ENCODE measurements at regions not wholly inside any gene's neighbourhood (a gene's known extent, or its start where the extent isn't known, plus 50 kb on each side); places are given as distances from the start of the nearest gene placed in this dataset.
"Not testable (repeated sequence)": the region's sequence is repeated elsewhere in the genome, so short reads cannot be mapped to it uniquely, and the experiment has no call there.

DNA sequence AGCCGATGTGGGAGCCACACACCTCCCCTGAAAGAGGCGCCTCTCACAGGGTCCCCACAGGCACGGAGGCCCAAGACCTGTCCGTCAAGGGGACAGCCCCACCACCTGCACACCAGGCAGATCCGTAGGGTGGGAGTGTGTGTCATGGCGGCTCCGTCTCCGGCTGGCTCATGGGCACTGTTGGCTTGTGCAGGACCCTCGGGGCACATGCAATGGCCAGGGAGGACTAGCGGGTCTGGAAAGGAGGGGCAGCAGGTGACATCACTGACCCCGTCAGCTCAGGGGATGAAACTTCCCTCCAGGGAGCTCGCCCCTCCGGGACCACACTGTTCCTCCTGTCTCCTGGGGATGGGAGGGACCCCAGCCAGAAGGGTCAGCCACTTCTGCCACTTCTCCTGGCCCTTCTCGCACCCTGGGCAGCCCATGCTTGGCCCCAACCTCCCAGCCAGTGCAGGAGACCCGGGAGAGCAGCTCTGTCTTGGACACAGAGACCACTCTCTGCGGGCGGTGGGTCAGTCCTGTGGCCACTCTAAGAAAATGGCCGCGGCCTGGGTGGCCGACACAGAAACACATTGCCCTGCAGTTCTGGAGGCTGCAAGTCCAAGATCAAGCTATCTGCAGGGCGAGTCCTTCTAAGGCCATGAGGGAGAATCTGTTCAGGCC, 75.1 kb upstream of the TWIST2 start:
- H3K4me3 ChIP-seq (replicated peaks; ENCODE audit: low read depth, low read length): no peak overlapping the region
- no peak for DNase-seq (ENCODE audit: low read depth)
- TF ChIP-seq, protein P1, sequence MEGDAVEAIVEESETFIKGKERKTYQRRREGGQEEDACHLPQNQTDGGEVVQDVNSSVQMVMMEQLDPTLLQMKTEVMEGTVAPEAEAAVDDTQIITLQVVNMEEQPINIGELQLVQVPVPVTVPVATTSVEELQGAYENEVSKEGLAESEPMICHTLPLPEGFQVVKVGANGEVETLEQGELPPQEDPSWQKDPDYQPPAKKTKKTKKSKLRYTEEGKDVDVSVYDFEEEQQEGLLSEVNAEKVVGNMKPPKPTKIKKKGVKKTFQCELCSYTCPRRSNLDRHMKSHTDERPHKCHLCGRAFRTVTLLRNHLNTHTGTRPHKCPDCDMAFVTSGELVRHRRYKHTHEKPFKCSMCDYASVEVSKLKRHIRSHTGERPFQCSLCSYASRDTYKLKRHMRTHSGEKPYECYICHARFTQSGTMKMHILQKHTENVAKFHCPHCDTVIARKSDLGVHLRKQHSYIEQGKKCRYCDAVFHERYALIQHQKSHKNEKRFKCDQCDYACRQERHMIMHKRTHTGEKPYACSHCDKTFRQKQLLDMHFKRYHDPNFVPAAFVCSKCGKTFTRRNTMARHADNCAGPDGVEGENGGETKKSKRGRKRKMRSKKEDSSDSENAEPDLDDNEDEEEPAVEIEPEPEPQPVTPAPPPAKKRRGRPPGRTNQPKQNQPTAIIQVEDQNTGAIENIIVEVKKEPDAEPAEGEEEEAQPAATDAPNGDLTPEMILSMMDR (IDR thresholded peaks at IDR 0.05; ENCODE audit: low read length, missing control alignments): no peak

DNA sequence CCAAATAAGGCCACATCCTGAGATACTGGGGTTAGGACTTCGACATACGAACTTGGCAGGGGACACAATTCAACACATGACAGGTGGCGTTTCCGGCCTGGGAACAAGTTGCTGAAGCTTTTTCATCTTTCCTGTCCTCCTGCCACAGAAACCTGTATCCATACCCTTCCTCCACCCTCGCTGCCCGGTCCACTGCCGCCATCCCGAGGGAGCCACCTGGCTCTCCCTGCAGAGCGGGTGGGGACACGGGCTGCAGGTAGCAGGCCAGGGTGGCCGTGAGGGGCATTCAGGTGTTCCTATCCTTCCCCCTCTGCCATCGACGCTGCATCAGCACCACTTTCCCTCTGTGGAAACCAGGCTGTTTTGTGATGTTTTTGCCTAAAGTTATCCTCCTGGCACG, 74.4 kb upstream of the TWIST2 start:
- TF ChIP-seq, protein P1 (IDR thresholded peaks at IDR 0.05; ENCODE audit: low read length, missing control alignments): no peak
- DNase-seq (ENCODE audit: low read depth): no peak
- no peak overlapping the region for H3K4me3 ChIP-seq (replicated peaks; ENCODE audit: low read depth, low read length)

DNA sequence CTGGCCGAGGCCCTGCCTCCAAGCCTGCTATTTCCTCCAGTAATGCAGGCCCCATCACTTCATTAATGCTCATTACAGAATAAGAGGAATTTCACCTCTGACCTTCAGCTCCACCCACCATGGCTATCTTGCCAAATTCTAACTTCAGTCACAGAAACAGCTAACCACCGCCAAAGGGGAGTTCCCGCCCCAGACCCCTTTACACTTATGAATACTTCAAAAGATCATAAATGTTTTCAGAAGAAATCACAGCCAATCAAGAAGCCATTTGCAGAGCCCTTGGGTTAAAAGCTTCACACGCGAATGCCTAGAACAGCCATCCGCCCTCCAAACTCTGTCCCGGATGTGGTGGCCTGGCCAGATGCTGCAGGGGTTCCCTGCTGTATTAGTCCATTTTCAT, 73.8 kb upstream of the TWIST2 start:
- H3K4me3 ChIP-seq (replicated peaks; ENCODE audit: low read depth, low read length): no peak overlapping the region
- TF ChIP-seq, protein P1 (IDR thresholded peaks at IDR 0.05; ENCODE audit: low read length, missing control alignments): no peak
- no peak for DNase-seq (ENCODE audit: low read depth)

DNA sequence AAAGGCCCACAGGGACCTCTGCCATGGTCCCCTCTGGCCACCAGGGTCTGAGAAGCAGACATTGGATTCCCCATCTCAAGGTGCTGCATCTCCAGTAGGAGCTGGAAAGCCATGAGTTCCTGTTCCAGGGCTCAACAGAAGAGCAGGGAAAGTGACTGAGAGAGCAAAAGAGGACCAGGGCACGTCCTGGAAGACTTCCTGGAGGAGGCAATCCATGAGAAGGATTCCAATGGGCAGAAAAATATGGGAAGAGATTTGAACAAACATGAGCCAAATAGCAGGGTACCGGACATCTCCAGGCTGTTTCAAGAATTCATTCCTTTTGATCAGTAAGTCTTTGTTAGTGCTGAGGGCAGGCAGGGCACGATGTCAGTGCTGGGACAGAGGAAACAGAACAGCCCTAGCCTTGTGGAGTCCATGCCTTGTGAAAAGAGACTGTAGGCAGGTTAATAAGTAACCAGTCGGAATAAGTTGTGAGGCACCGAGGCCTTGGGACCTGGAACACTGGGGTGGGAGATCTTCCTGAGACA, 72.8 kb upstream of the TWIST2 start:
- no peak overlapping the region for H3K4me3 ChIP-seq (replicated peaks; ENCODE audit: low read depth, low read length)
- DNase-seq (ENCODE audit: low read depth): no peak
- TF ChIP-seq, protein P1 (IDR thresholded peaks at IDR 0.05; ENCODE audit: low read length, missing control alignments): no peak

DNA sequence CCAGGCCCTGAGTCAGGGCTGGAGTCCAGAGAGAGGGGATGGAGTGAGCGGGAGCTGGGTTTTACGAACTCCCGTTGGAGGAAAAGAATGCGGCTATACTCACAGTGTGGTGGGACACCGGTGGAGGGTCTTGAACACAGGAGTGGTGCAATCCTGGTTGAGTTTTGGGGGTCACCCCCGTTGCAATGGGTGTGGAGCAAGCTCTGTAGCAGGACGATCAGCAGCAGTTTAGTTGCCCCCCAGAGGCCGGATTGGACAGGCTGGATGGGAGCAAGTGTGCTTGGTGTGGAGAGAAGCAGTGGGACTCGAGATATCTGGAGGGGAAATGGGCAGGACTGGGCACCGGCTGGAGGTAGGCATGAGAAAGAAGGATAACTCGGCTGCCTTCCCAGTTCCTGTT, 72.3 kb upstream of the TWIST2 start:
- TF ChIP-seq, protein P1 (IDR thresholded peaks at IDR 0.05; ENCODE audit: low read length, missing control alignments): no peak
- H3K4me3 ChIP-seq (replicated peaks; ENCODE audit: low read depth, low read length): no peak overlapping the region
- DNase-seq (ENCODE audit: low read depth): no peak

DNA sequence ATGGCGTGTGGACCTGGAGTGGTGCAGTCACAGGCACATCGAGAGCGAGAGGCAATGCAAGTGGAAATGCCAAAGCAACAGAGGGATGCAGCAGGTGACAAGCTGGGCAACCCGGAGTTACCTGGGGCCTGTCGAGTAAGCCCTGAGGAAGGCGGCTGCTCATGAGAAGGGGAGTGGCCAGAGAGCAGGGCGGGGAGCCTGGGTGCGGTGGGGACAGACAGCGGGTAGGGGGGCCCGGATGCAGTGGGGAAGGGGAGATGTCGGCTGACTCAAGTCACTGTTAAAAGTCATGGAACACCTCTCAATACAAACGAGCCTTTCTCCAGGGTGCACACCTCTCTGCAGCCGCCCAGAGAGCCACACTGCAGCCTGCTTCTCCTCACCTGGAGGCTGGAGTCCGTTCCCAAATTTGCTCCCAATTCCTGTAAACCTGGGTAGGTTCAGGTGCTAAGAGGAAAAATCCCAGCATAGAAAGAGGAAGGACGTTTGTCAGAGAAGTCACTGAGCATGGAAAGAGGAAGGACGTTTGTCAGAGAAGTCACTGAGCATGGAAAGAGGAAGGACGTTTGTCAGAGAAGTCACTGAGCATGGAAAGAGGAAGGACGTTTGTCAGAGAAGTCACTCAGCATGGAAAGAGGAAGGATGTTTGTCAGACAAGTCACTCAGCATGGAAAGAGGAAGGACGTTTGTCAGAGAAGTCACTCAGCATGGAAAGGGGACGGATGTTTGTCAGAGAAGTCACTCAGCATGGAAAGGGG, 71.7 kb upstream of the TWIST2 start:
- H3K4me3 ChIP-seq (replicated peaks; ENCODE audit: low read depth, low read length): no peak overlapping the region
- TF ChIP-seq, protein P1 (IDR thresholded peaks at IDR 0.05; ENCODE audit: low read length, missing control alignments): no peak
- DNase-seq (ENCODE audit: low read depth): no peak

DNA sequence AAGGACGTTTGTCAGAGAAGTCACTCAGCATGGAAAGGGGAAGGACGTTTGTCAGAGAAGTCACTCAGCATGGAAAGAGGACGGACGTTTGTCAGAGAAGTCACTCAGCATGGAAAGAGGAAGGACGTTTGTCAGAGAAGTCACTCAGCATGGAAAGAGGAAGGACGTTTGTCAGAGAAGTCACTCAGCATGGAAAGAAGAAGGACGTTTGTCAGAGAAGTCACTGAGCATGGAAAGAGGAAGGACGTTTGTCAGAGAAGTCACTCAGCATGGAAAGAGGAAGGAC, 71.2 kb upstream of the TWIST2 start:
- DNase-seq (ENCODE audit: low read depth); H3K4me3 ChIP-seq (replicated peaks; ENCODE audit: low read depth, low read length): not testable (repeated sequence)
